Body of pancreas (tissue), 4 donors: ENCODE measurements at regions not wholly inside any gene's neighbourhood (a gene's known extent, or its start where the extent isn't known, plus 50 kb on each side); places are given as distances from the start of the nearest gene placed in this dataset. TPM values are rescaled to one million over a fixed set of nuclear protein-coding genes. Genes with fewer than 3 reads are reported as not detected.
A peak's percentile ranks its signal among the peaks of the same experiment; 100 is the strongest.

Experiments used
- ATAC-seq: fragments of 150-250 bp; one replicate; pipeline ENCODE4 v1.9.1; 2016
- DNase-seq, 4 donors: peaks; one replicate each; pipeline ENCODE4 v3.0.0-alpha.2; 2019
- H3K27ac ChIP-seq, 4 donors: fragments of 200-600 bp; sonication (generic); 1 replicate in 3 of 4; 2 replicates in 1 of 4; pipeline versions ENCODE4 v1.5.1 to v1.6.1; 2016 to 2019; ENCODE audit warnings: mild to moderate bottlenecking in 1 of 4, mixed read lengths in 1 of 4, moderate library complexity in 1 of 4
- H3K27me3 ChIP-seq, 2 donors: fragments of 200-600 bp; sonication (generic); one replicate each; pipeline ENCODE4 v1.6.0; 2016; ENCODE audit warnings: mild to moderate bottlenecking in 1 of 2
- H3K36me3 ChIP-seq, 2 donors: fragments of 200-600 bp; sonication (generic); replicated peaks in 1 of 2; 2 replicates each; pipeline ENCODE4 v1.5.1; 2016; ENCODE audit warnings: low read depth in 2 of 2; ENCODE audit not compliant: insufficient read depth in 1 of 2
- H3K4me1 ChIP-seq: fragments of 200-600 bp; sonication (generic); one replicate; pipeline ENCODE4 v1.6.0; 2016
- H3K4me3 ChIP-seq, 2 donors: fragments of 200-600 bp; sonication (generic); 1 replicate in 1 of 2; 2 replicates in 1 of 2; pipeline ENCODE4 v1.5.1; 2016 to 2019
- H3K9me3 ChIP-seq, 3 donors: fragments of 200-600 bp; sonication (generic); 1 replicate in 2 of 3; 2 replicates in 1 of 3; pipeline ENCODE4 v1.5.1; 2016
- POLR2A ChIP-seq, 3 donors: fragments of 450-650 bp; IDR thresholded peaks; one replicate each; pipeline ENCODE4 v1.6.1; 2016; ENCODE audit warnings: antibody characterized with exemption in 3 of 3, mild to moderate bottlenecking in 2 of 3
- WGBS, 2 donors: methylation state at CpG; one replicate each; pipeline ENCODE4 v1.1.5; 2017; 5-methylcytosine and 5-hydroxymethylcytosine counted together
- intact Hi-C: fragments of 100-400 bp; cut with DNase I; formaldehyde crosslinking; loops from one replicate; pipeline ENCODE4 v1.15.1; 2023
- small RNA-seq: library from RNA; depleted of rRNA; stranded (forward); fragments of <200 nt; gene quantifications from one replicate; pipeline ENCODE3, GENCODE V24; 2016
- TF ChIP-seq, protein P1 (sequence below), 7 experiments: fragments of 450-650 bp in 4 of 7; fragments of 200-600 bp in 3 of 7; sonication (generic) in 3 of 7; IDR thresholded peaks; one replicate each; pipeline ENCODE4 v1.5.1; 2016 to 2019; ENCODE audit warnings: antibody characterized with exemption in 7 of 7

DNA sequence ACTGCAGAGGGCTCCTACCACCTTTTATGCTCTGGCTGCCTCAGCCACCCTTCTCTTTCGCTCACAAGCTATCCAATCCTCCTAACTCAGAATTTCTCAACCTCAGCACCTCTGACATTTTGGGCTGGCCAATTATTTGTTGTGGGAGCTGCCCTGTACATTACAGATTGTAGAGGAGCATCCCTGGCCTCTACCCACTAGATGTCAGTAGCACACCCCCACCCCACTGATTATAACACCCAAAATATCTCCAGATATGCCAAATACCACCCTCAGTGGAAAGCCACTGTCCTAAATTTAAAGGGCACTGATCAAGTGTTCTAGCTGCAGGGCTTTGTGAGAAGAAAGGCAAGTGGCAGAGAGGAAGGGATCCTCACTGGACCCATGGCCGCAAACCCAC, 443.1 kb downstream of the SOX6 start:
- Histone ChIP-seq H3K4me3 (no peak overlapping the region), H3K27ac (no peak overlapping the region)

More for the DNA sequence above, 443.1 kb downstream of the SOX6 start:
- TF ChIP-seq, protein P1, sequence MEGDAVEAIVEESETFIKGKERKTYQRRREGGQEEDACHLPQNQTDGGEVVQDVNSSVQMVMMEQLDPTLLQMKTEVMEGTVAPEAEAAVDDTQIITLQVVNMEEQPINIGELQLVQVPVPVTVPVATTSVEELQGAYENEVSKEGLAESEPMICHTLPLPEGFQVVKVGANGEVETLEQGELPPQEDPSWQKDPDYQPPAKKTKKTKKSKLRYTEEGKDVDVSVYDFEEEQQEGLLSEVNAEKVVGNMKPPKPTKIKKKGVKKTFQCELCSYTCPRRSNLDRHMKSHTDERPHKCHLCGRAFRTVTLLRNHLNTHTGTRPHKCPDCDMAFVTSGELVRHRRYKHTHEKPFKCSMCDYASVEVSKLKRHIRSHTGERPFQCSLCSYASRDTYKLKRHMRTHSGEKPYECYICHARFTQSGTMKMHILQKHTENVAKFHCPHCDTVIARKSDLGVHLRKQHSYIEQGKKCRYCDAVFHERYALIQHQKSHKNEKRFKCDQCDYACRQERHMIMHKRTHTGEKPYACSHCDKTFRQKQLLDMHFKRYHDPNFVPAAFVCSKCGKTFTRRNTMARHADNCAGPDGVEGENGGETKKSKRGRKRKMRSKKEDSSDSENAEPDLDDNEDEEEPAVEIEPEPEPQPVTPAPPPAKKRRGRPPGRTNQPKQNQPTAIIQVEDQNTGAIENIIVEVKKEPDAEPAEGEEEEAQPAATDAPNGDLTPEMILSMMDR (IDR thresholded peaks at IDR 0.05): peak in 1 of 7 experiments; percentile 12
- no peak for TF ChIP-seq POLR2A (IDR thresholded peaks at IDR 0.05)
- DNase-seq: no peak
- 94 to 96% methylated on average over 2 of the region's 2 CpGs for WGBS, 2 donors
- no peak for ATAC-seq
- H3K27me3 ChIP-seq: no peaks in the 10 kb centered on the region
- no peaks in the 10 kb centered on the region for H3K36me3 ChIP-seq
- intact Hi-C loops: no loop called here
- no peaks in the 10 kb centered on the region for H3K4me1 ChIP-seq
- H3K9me3 ChIP-seq: no peaks in the 10 kb centered on the region

Small RNAs in the stretch of these regions (small RNA-seq; reads per million reads assigned to genes)
- not detected for gene RF00324
